ENCODE measurements at regions not wholly inside any gene's neighbourhood (a gene's known extent, or its start where the extent isn't known, plus 50 kb on each side); places are given as distances from the start of the nearest gene placed in this dataset.

- no peak for TF ChIP-seq CTCF (IDR thresholded peaks at IDR 0.05)
- Mint-ChIP-seq H3K36me3 (ENCODE audit: low read depth) (peaks cover 9% of the 10 kb centered on the region), H3K4me1 (ENCODE audit: low read depth) (no peaks in the 10 kb centered on the region), H3K27me3 (ENCODE audit: insufficient read depth) (peaks cover 2% of the 10 kb centered on the region), H3K27ac (no peak overlapping the region), H3K9me3 (peaks cover 66% of the 10 kb centered on the region), H3K4me3 (no peak overlapping the region)
- DNase-seq = no peak
These were observed 347.0 kb upstream of the AJAP1 start for GRCh38 chr1:4307468-4307845.

- TF ChIP-seq CTCF (IDR thresholded peaks at IDR 0.05) = no peak
- H3K27ac Mint-ChIP-seq = no peak overlapping the region
- H3K4me3 Mint-ChIP-seq = no peak overlapping the region
- H3K27me3 Mint-ChIP-seq (ENCODE audit: insufficient read depth) = peaks cover 2% of the 10 kb centered on the region
- H3K4me1 Mint-ChIP-seq (ENCODE audit: low read depth) = no peaks in the 10 kb centered on the region
- peaks cover 62% of the 10 kb centered on the region for H3K9me3 Mint-ChIP-seq
- H3K36me3 Mint-ChIP-seq (ENCODE audit: low read depth) = peaks cover 9% of the 10 kb centered on the region
- no peak for DNase-seq
These were observed 346.4 kb upstream of the AJAP1 start for GRCh38 chr1:4307911-4308545.

GRCh38 chr1:4308806-4309205 lies 345.6 kb upstream of the AJAP1 start:
- H3K27me3 Mint-ChIP-seq (ENCODE audit: insufficient read depth) = peaks cover 2% of the 10 kb centered on the region
- no peaks in the 10 kb centered on the region for H3K4me1 Mint-ChIP-seq (ENCODE audit: low read depth)
- H3K4me3 Mint-ChIP-seq = no peak overlapping the region
- peaks cover 64% of the 10 kb centered on the region for H3K9me3 Mint-ChIP-seq
- no peak for TF ChIP-seq CTCF (IDR thresholded peaks at IDR 0.05)
- DNase-seq = no peak
- H3K27ac Mint-ChIP-seq = no peak overlapping the region
- peaks cover 4% of the 10 kb centered on the region for H3K36me3 Mint-ChIP-seq (ENCODE audit: low read depth)

- DNase-seq = no peak
- Mint-ChIP-seq H3K27ac (no peak overlapping the region), H3K36me3 (ENCODE audit: low read depth) (peaks cover 2% of the 10 kb centered on the region; the same call in 1 of the 2 replicates), H3K4me3 (no peak overlapping the region), H3K27me3 (ENCODE audit: insufficient read depth) (peaks cover 2% of the 10 kb centered on the region), H3K9me3 (peaks cover 65% of the 10 kb centered on the region), H3K4me1 (ENCODE audit: low read depth) (no peaks in the 10 kb centered on the region)
- no peak for TF ChIP-seq CTCF (IDR thresholded peaks at IDR 0.05)
These were observed 344.6 kb upstream of the AJAP1 start for GRCh38 chr1:4309676-4310320.

- H3K4me1 Mint-ChIP-seq (ENCODE audit: low read depth) = no peaks in the 10 kb centered on the region
- no peak overlapping the region for H3K4me3 Mint-ChIP-seq
- H3K27me3 Mint-ChIP-seq (ENCODE audit: insufficient read depth) = peaks cover 2% of the 10 kb centered on the region
- H3K9me3 Mint-ChIP-seq = peaks cover 67% of the 10 kb centered on the region
- DNase-seq = no peak
- no peaks in the 10 kb centered on the region for H3K36me3 Mint-ChIP-seq (ENCODE audit: low read depth)
- no peak for TF ChIP-seq CTCF (IDR thresholded peaks at IDR 0.05)
- H3K27ac Mint-ChIP-seq = no peak overlapping the region
These were observed 343.9 kb upstream of the AJAP1 start for GRCh38 chr1:4310396-4310923.
